ENCODE measurements at regions not wholly inside any gene's neighbourhood (a gene's known extent, or its start where the extent isn't known, plus 50 kb on each side); places are given as distances from the start of the nearest gene placed in this dataset.
"Not testable (repeated sequence)": the region's sequence is repeated elsewhere in the genome, so short reads cannot be mapped to it uniquely, and the experiment has no call there.

GRCh38 chr5:92081958-92082712 lies 699.0 kb upstream of the ARRDC3 start:
- Histone ChIP-seq H3K36me3 (ENCODE audit: control insufficient read depth in 1 of 2, insufficient read depth in 2 of 2, low read length in 2 of 2) (no peaks in the 10 kb centered on the region), H3K4me1 (ENCODE audit: control insufficient read depth in 1 of 2, insufficient read depth in 2 of 2, low read length in 2 of 2) (no peaks in the 10 kb centered on the region), H3K9me3 (ENCODE audit: control insufficient read depth in 1 of 2, low read length in 2 of 2) (no peaks in the 10 kb centered on the region), H3K27ac (ENCODE audit: low read length) (no peak overlapping the region), H3K27me3 (ENCODE audit: low read depth, low read length) (no peaks in the 10 kb centered on the region), H3K4me3 (ENCODE audit: low read depth in 1 of 2, low read length in 2 of 2) (no peak overlapping the region)

GRCh38 chr5:92070786-92071185 lies 687.7 kb upstream of the ARRDC3 start:
- H3K27ac ChIP-seq (ENCODE audit: low read length) = no peak overlapping the region
- no peak overlapping the region for H3K4me3 ChIP-seq (ENCODE audit: low read depth in 1 of 2, low read length in 2 of 2)
- no peaks in the 10 kb centered on the region for H3K4me1 ChIP-seq (ENCODE audit: control insufficient read depth in 1 of 2, insufficient read depth in 2 of 2, low read length in 2 of 2)
- H3K36me3 ChIP-seq (ENCODE audit: control insufficient read depth in 1 of 2, insufficient read depth in 2 of 2, low read length in 2 of 2) = no peaks in the 10 kb centered on the region
- H3K27me3 ChIP-seq (ENCODE audit: low read depth, low read length) = no peaks in the 10 kb centered on the region
- H3K9me3 ChIP-seq (ENCODE audit: control insufficient read depth in 1 of 2, low read length in 2 of 2) = no peaks in the 10 kb centered on the region

GRCh38 chr5:92064993-92065392 lies 681.9 kb upstream of the ARRDC3 start:
- no peaks in the 10 kb centered on the region for H3K36me3 ChIP-seq (ENCODE audit: control insufficient read depth in 1 of 2, insufficient read depth in 2 of 2, low read length in 2 of 2)
- no peaks in the 10 kb centered on the region for H3K9me3 ChIP-seq (ENCODE audit: control insufficient read depth in 1 of 2, low read length in 2 of 2)
- H3K4me3 ChIP-seq (ENCODE audit: low read depth in 1 of 2, low read length in 2 of 2) = no peak overlapping the region
- H3K27ac ChIP-seq (ENCODE audit: low read length) = no peak overlapping the region
- no peaks in the 10 kb centered on the region for H3K27me3 ChIP-seq (ENCODE audit: low read depth, low read length)
- H3K4me1 ChIP-seq (ENCODE audit: control insufficient read depth in 1 of 2, insufficient read depth in 2 of 2, low read length in 2 of 2) = no peaks in the 10 kb centered on the region

GRCh38 chr5:92051741-92052140 lies 668.6 kb upstream of the ARRDC3 start:
- no peak overlapping the region for H3K27ac ChIP-seq (ENCODE audit: low read length)
- H3K36me3 ChIP-seq (ENCODE audit: control insufficient read depth in 1 of 2, insufficient read depth in 2 of 2, low read length in 2 of 2) = no peaks in the 10 kb centered on the region
- peaks cover 0 to 4% of the 10 kb centered on the region in 2 donors for H3K9me3 ChIP-seq (ENCODE audit: control insufficient read depth in 1 of 2, low read length in 2 of 2)
- no peaks in the 10 kb centered on the region for H3K4me1 ChIP-seq (ENCODE audit: control insufficient read depth in 1 of 2, insufficient read depth in 2 of 2, low read length in 2 of 2)
- H3K4me3 ChIP-seq (ENCODE audit: low read depth in 1 of 2, low read length in 2 of 2) = no peak overlapping the region
- no peaks in the 10 kb centered on the region for H3K27me3 ChIP-seq (ENCODE audit: low read depth, low read length)

GRCh38 chr5:92050970-92051369 lies 667.9 kb upstream of the ARRDC3 start:
- no peaks in the 10 kb centered on the region for H3K36me3 ChIP-seq (ENCODE audit: control insufficient read depth in 1 of 2, insufficient read depth in 2 of 2, low read length in 2 of 2)
- H3K4me3 ChIP-seq (ENCODE audit: low read depth in 1 of 2, low read length in 2 of 2) = no peak overlapping the region
- peaks cover 0 to 4% of the 10 kb centered on the region in 2 donors for H3K9me3 ChIP-seq (ENCODE audit: control insufficient read depth in 1 of 2, low read length in 2 of 2)
- no peak overlapping the region for H3K27ac ChIP-seq (ENCODE audit: low read length)
- no peaks in the 10 kb centered on the region for H3K27me3 ChIP-seq (ENCODE audit: low read depth, low read length)
- no peaks in the 10 kb centered on the region for H3K4me1 ChIP-seq (ENCODE audit: control insufficient read depth in 1 of 2, insufficient read depth in 2 of 2, low read length in 2 of 2)

GRCh38 chr5:92041911-92042660 lies 659.0 kb upstream of the ARRDC3 start:
- Histone ChIP-seq H3K27ac (ENCODE audit: low read length) (no peak overlapping the region), H3K36me3 (ENCODE audit: control insufficient read depth in 1 of 2, insufficient read depth in 2 of 2, low read length in 2 of 2) (no peaks in the 10 kb centered on the region), H3K4me1 (ENCODE audit: control insufficient read depth in 1 of 2, insufficient read depth in 2 of 2, low read length in 2 of 2) (no peaks in the 10 kb centered on the region), H3K27me3 (ENCODE audit: low read depth, low read length) (no peaks in the 10 kb centered on the region), H3K9me3 (ENCODE audit: control insufficient read depth in 1 of 2, low read length in 2 of 2) (no peaks in the 10 kb centered on the region), H3K4me3 (ENCODE audit: low read depth in 1 of 2, low read length in 2 of 2) (no peak overlapping the region)

GRCh38 chr5:92041206-92041605 lies 658.1 kb upstream of the ARRDC3 start:
- no peaks in the 10 kb centered on the region for H3K9me3 ChIP-seq (ENCODE audit: control insufficient read depth in 1 of 2, low read length in 2 of 2)
- H3K27me3 ChIP-seq (ENCODE audit: low read depth, low read length) = no peaks in the 10 kb centered on the region
- H3K4me1 ChIP-seq (ENCODE audit: control insufficient read depth in 1 of 2, insufficient read depth in 2 of 2, low read length in 2 of 2) = no peaks in the 10 kb centered on the region
- H3K36me3 ChIP-seq (ENCODE audit: control insufficient read depth in 1 of 2, insufficient read depth in 2 of 2, low read length in 2 of 2) = no peaks in the 10 kb centered on the region
- H3K4me3 ChIP-seq (ENCODE audit: low read depth in 1 of 2, low read length in 2 of 2) = no peak overlapping the region
- H3K27ac ChIP-seq (ENCODE audit: low read length) = no peak overlapping the region

GRCh38 chr5:92029792-92030191 lies 646.7 kb upstream of the ARRDC3 start:
- not testable (repeated sequence) for H3K9me3 ChIP-seq (ENCODE audit: control insufficient read depth in 1 of 2, low read length in 2 of 2); H3K36me3 ChIP-seq (ENCODE audit: control insufficient read depth in 1 of 2, insufficient read depth in 2 of 2, low read length in 2 of 2); H3K4me1 ChIP-seq (ENCODE audit: control insufficient read depth in 1 of 2, insufficient read depth in 2 of 2, low read length in 2 of 2); H3K27me3 ChIP-seq (ENCODE audit: low read depth, low read length); H3K27ac ChIP-seq (ENCODE audit: low read length); H3K4me3 ChIP-seq (ENCODE audit: low read depth in 1 of 2, low read length in 2 of 2)

- Histone ChIP-seq H3K9me3 (ENCODE audit: control insufficient read depth in 1 of 2, low read length in 2 of 2) (no peaks in the 10 kb centered on the region), H3K36me3 (ENCODE audit: control insufficient read depth in 1 of 2, insufficient read depth in 2 of 2, low read length in 2 of 2) (no peaks in the 10 kb centered on the region), H3K27me3 (ENCODE audit: low read depth, low read length) (no peaks in the 10 kb centered on the region), H3K4me3 (ENCODE audit: low read depth in 1 of 2, low read length in 2 of 2) (no peak overlapping the region), H3K4me1 (ENCODE audit: control insufficient read depth in 1 of 2, insufficient read depth in 2 of 2, low read length in 2 of 2) (no peaks in the 10 kb centered on the region), H3K27ac (ENCODE audit: low read length) (no peak overlapping the region)
These were observed 640.4 kb upstream of the ARRDC3 start for GRCh38 chr5:92023555-92023954.

- no peak overlapping the region for H3K4me3 ChIP-seq (ENCODE audit: low read depth in 1 of 2, low read length in 2 of 2)
- H3K27ac ChIP-seq (ENCODE audit: low read length) = no peak overlapping the region
- H3K36me3 ChIP-seq (ENCODE audit: control insufficient read depth in 1 of 2, insufficient read depth in 2 of 2, low read length in 2 of 2) = no peaks in the 10 kb centered on the region
- H3K4me1 ChIP-seq (ENCODE audit: control insufficient read depth in 1 of 2, insufficient read depth in 2 of 2, low read length in 2 of 2) = no peaks in the 10 kb centered on the region
- no peaks in the 10 kb centered on the region for H3K27me3 ChIP-seq (ENCODE audit: low read depth, low read length)
- no peaks in the 10 kb centered on the region for H3K9me3 ChIP-seq (ENCODE audit: control insufficient read depth in 1 of 2, low read length in 2 of 2)
These were observed 640.0 kb upstream of the ARRDC3 start for GRCh38 chr5:92023141-92023471.

GRCh38 chr5:92022415-92023140 lies 639.5 kb upstream of the ARRDC3 start:
- Histone ChIP-seq H3K4me3 (ENCODE audit: low read depth in 1 of 2, low read length in 2 of 2) (no peak overlapping the region), H3K27ac (ENCODE audit: low read length) (no peak overlapping the region), H3K27me3 (ENCODE audit: low read depth, low read length) (no peaks in the 10 kb centered on the region), H3K9me3 (ENCODE audit: control insufficient read depth in 1 of 2, low read length in 2 of 2) (no peaks in the 10 kb centered on the region), H3K36me3 (ENCODE audit: control insufficient read depth in 1 of 2, insufficient read depth in 2 of 2, low read length in 2 of 2) (no peaks in the 10 kb centered on the region), H3K4me1 (ENCODE audit: control insufficient read depth in 1 of 2, insufficient read depth in 2 of 2, low read length in 2 of 2) (no peaks in the 10 kb centered on the region)
